ENCODE measurements at regions not wholly inside any gene's neighbourhood (a gene's known extent, or its start where the extent isn't known, plus 50 kb on each side); places are given as distances from the start of the nearest gene placed in this dataset.

DNA sequence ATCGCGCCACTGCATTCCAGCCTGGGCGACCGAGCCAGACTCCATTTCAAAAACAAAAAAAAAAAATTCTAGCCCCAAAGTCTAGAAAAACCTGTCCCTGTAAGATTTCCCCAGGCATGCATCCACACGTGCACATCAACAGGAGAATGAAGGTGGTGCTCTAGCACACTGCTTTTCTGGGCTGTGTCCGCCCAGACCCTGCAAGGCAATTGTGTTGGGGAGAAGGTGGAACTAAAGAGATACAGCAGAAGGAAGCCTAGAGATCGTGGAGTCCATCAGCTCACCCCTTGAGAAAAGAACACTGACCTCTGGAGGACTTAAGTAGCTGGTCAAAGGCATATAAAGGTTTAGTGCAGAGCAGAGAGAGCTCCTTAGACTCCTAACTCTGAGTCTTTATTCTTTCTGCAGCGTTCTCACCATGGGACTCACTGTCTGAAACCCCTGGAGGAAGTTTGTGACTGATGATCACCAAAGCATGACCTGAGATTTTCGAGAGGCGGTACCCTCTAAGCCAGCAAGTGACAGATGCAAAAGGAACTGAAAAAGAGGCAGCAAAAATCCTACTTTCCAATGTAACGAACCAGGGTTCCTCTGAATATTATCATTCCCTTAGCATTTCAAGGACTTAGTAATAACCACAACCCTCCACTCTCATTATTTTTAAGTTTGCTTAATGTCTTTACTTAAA, 179.8 kb downstream of the MEX3B start:
- TF ChIP-seq, protein P1, sequence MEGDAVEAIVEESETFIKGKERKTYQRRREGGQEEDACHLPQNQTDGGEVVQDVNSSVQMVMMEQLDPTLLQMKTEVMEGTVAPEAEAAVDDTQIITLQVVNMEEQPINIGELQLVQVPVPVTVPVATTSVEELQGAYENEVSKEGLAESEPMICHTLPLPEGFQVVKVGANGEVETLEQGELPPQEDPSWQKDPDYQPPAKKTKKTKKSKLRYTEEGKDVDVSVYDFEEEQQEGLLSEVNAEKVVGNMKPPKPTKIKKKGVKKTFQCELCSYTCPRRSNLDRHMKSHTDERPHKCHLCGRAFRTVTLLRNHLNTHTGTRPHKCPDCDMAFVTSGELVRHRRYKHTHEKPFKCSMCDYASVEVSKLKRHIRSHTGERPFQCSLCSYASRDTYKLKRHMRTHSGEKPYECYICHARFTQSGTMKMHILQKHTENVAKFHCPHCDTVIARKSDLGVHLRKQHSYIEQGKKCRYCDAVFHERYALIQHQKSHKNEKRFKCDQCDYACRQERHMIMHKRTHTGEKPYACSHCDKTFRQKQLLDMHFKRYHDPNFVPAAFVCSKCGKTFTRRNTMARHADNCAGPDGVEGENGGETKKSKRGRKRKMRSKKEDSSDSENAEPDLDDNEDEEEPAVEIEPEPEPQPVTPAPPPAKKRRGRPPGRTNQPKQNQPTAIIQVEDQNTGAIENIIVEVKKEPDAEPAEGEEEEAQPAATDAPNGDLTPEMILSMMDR (conservative IDR thresholded peaks at IDR 0.05) = no peak
- TF ChIP-seq ZFX (IDR thresholded peaks at IDR 0.05) = no peak

Measured in C4-2B (cell line).